H9 (cell line): ENCODE measurements at regions not wholly inside any gene's neighbourhood (a gene's known extent, or its start where the extent isn't known, plus 50 kb on each side); places are given as distances from the start of the nearest gene placed in this dataset.

Experiments used
- DNase-seq: peaks from one replicate; pipeline ENCODE4 v3.0.0-alpha.2; 2017
- H2AFZ ChIP-seq: one replicate; pipeline ENCODE4 v1.6.1; 2013; ENCODE audit warnings: mild to moderate bottlenecking, low read length, control low read depth, moderate library complexity
- H2AK5ac ChIP-seq: 2 replicates; pipeline ENCODE4 v1.6.1; 2013; ENCODE audit warnings: low read length, control low read depth, mixed read lengths; ENCODE audit not compliant: insufficient read length
- H2BK120ac ChIP-seq: one replicate; pipeline ENCODE4 v1.6.1; 2013; ENCODE audit warnings: low read depth, mild to moderate bottlenecking, low read length, control low read depth, inconsistent platforms; ENCODE audit not compliant: poor library complexity, severe bottlenecking
- H2BK12ac ChIP-seq: 2 replicates; pipeline ENCODE4 v1.6.1; 2013; ENCODE audit warnings: low read length, control low read depth, mixed read lengths, low read depth; ENCODE audit not compliant: insufficient read length
- H2BK15ac ChIP-seq: 2 replicates; pipeline ENCODE4 v1.6.1; 2013; ENCODE audit warnings: low read depth, low read length, control low read depth
- H2BK20ac ChIP-seq: one replicate; pipeline ENCODE4 v1.6.1; 2013; ENCODE audit warnings: low read depth, mild to moderate bottlenecking, low read length, control low read depth, inconsistent platforms; ENCODE audit not compliant: poor library complexity, severe bottlenecking
- H2BK5ac ChIP-seq: 2 replicates; pipeline ENCODE4 v1.6.1; 2013; ENCODE audit warnings: low read length, control low read depth, mixed read lengths; ENCODE audit not compliant: insufficient read length
- H3K14ac ChIP-seq: 2 replicates; pipeline ENCODE4 v1.6.1; 2013; ENCODE audit warnings: low read length, control low read depth; ENCODE audit not compliant: insufficient read depth
- H3K18ac ChIP-seq: 2 replicates; pipeline ENCODE4 v1.6.1; 2013; ENCODE audit warnings: low read depth, mild to moderate bottlenecking, mixed read lengths, low read length, control low read depth; ENCODE audit not compliant: insufficient read length
- H3K23ac ChIP-seq: 2 replicates; pipeline ENCODE4 v1.6.1; 2013; ENCODE audit warnings: low read length, control low read depth, mixed read lengths, low read depth; ENCODE audit not compliant: insufficient read length
- H3K23me2 ChIP-seq: 2 replicates; pipeline ENCODE4 v1.6.1; 2013; ENCODE audit warnings: low read depth, mild to moderate bottlenecking, mixed read lengths, low read length, control low read depth; ENCODE audit not compliant: insufficient read length, poor library complexity, severe bottlenecking
- H3K27ac ChIP-seq: 2 replicates; pipeline ENCODE4 v1.5.1; 2013; ENCODE audit warnings: low read length, control low read depth, mixed read lengths, low read depth; ENCODE audit not compliant: insufficient read length
- H3K27me3 ChIP-seq: 2 replicates; pipeline ENCODE4 v1.6.1; 2013; ENCODE audit warnings: low read length, control low read depth, inconsistent platforms; ENCODE audit not compliant: insufficient read depth
- H3K4ac ChIP-seq: 2 replicates; pipeline ENCODE4 v1.6.1; 2013; ENCODE audit warnings: low read depth, mild to moderate bottlenecking, control low read depth, inconsistent platforms, low read length, moderate library complexity
- H3K4me1 ChIP-seq: 2 replicates; pipeline ENCODE4 v1.6.1; 2013; ENCODE audit warnings: low read length, control low read depth, inconsistent platforms; ENCODE audit not compliant: insufficient read depth
- H3K4me2 ChIP-seq: 2 replicates; pipeline ENCODE4 v1.6.1; 2013; ENCODE audit warnings: low read length, control low read depth, mixed read lengths; ENCODE audit not compliant: insufficient read length, insufficient read depth
- H3K56ac ChIP-seq: 2 replicates; pipeline ENCODE4 v1.6.1; 2013; ENCODE audit warnings: low read depth, mild to moderate bottlenecking, mixed read lengths, low read length, control low read depth; ENCODE audit not compliant: insufficient read length
- H3K79me1 ChIP-seq: 2 replicates; pipeline ENCODE4 v1.6.1; 2013; ENCODE audit warnings: low read depth, mild to moderate bottlenecking, moderate library complexity, low read length, control low read depth, inconsistent platforms; ENCODE audit not compliant: insufficient read depth, poor library complexity, severe bottlenecking
- H3K79me2 ChIP-seq: 2 replicates; pipeline ENCODE4 v1.6.1; 2013; ENCODE audit warnings: low read length, control low read depth, inconsistent platforms; ENCODE audit not compliant: insufficient read depth
- H3K9ac ChIP-seq: 2 replicates; pipeline ENCODE4 v1.6.1; 2013; ENCODE audit warnings: low read length, control low read depth, mixed read lengths; ENCODE audit not compliant: insufficient read length; ENCODE audit errors: extremely low read depth
- H3K9me3 ChIP-seq: one replicate; pipeline ENCODE4 v1.6.1; 2013; ENCODE audit warnings: low read depth, low read length, inconsistent platforms; ENCODE audit not compliant: control insufficient read depth
- H3T11ph ChIP-seq: one replicate; pipeline ENCODE4 v1.6.1; 2013; ENCODE audit warnings: mild to moderate bottlenecking, low read length, control low read depth, inconsistent platforms
- H4K20me1 ChIP-seq: one replicate; pipeline ENCODE4 v1.6.1; 2013; ENCODE audit not compliant: control insufficient read depth, insufficient read length, insufficient read depth
- H4K5ac ChIP-seq: 2 replicates; pipeline ENCODE4 v1.6.1; 2013; ENCODE audit warnings: low read depth, mild to moderate bottlenecking, mixed read lengths, low read length, control low read depth; ENCODE audit not compliant: insufficient read length
- H4K8ac ChIP-seq: replicated peaks from 2 replicates; pipeline ENCODE4 v1.6.1; 2013; ENCODE audit warnings: low read length, control low read depth, mixed read lengths, low read depth; ENCODE audit not compliant: insufficient read length
- H4K91ac ChIP-seq: 2 replicates; pipeline ENCODE4 v1.6.1; 2013; ENCODE audit warnings: low read depth, mild to moderate bottlenecking, moderate library complexity, mixed read lengths, low read length, control low read depth; ENCODE audit not compliant: insufficient read length
- H3K27ac Mint-ChIP-seq, 3 experiments: 2 replicates in 2 of 3; 3 replicates in 1 of 3; pipeline ENCODE4 v1.8.0; 2020 to 2021; ENCODE audit warnings: mixed read lengths in 3 of 3, mild to moderate bottlenecking in 1 of 3, moderate library complexity in 1 of 3
- H3K27me3 Mint-ChIP-seq: 2 replicates; pipeline ENCODE4 v1.8.0; 2021; ENCODE audit warnings: low read depth, mild to moderate bottlenecking, moderate library complexity, mixed read lengths
- H3K36me3 Mint-ChIP-seq, 3 experiments: 2 replicates in 2 of 3; 3 replicates in 1 of 3; pipeline ENCODE4 v1.8.0; 2020 to 2021; ENCODE audit warnings: low read depth in 3 of 3, mixed read lengths in 3 of 3; ENCODE audit not compliant: insufficient read depth in 1 of 3
- H3K4me1 Mint-ChIP-seq, 2 experiments: 2 replicates each; pipeline ENCODE4 v1.8.0; 2020; ENCODE audit warnings: mixed read lengths in 2 of 2
- H3K4me3 Mint-ChIP-seq, 2 experiments: 2 replicates in 1 of 2; 3 replicates in 1 of 2; pipeline ENCODE4 v1.8.0; 2020 to 2021; ENCODE audit warnings: mild to moderate bottlenecking in 2 of 2, mixed read lengths in 2 of 2, moderate library complexity in 1 of 2
- H3K9me3 Mint-ChIP-seq, 2 experiments: 2 replicates in 1 of 2; 3 replicates in 1 of 2; pipeline ENCODE4 v1.8.0; 2020; ENCODE audit warnings: mild to moderate bottlenecking in 2 of 2, mixed read lengths in 2 of 2, moderate library complexity in 1 of 2
- WGBS: extraction: QIAGEN DNeasy Blood & Tissue Kit; methylation state at CpG from one replicate; pipeline ENCODE4 v1.1.7; 2013; ENCODE audit warnings: missing lambda C conversion rate, low lambda C conversion rate, mixed read lengths; ENCODE audit not compliant: insufficient read length; ENCODE audit errors: extremely low coverage; 5-methylcytosine and 5-hydroxymethylcytosine counted together
- TF ChIP-seq, protein P1 (sequence below): fragments of 200-600 bp; sonication (generic); conservative IDR thresholded peaks from 3 replicates; pipeline ENCODE4 v1.8.0; 2021; ENCODE audit warnings: antibody characterized with exemption, mild to moderate bottlenecking

DNA sequence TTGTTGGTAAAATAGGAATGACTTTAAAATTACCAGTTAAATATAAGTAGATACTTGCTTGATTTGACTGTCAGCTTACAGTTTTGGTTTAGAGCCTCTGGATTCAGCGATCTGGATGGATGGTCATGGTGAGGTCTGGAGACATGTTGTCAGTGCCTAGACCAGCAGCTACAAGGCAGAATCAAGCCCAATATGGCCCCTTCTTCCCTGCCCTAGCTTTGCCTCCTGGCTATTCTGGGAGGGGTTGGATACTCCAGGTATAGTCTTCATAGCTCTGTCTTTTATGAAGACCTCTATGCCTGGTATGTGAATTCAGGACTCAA lies 166.5 kb upstream of the VIPR2 start:
- no peaks in the 10 kb centered on the region for H3K27me3 Mint-ChIP-seq
- TF ChIP-seq, protein P1, sequence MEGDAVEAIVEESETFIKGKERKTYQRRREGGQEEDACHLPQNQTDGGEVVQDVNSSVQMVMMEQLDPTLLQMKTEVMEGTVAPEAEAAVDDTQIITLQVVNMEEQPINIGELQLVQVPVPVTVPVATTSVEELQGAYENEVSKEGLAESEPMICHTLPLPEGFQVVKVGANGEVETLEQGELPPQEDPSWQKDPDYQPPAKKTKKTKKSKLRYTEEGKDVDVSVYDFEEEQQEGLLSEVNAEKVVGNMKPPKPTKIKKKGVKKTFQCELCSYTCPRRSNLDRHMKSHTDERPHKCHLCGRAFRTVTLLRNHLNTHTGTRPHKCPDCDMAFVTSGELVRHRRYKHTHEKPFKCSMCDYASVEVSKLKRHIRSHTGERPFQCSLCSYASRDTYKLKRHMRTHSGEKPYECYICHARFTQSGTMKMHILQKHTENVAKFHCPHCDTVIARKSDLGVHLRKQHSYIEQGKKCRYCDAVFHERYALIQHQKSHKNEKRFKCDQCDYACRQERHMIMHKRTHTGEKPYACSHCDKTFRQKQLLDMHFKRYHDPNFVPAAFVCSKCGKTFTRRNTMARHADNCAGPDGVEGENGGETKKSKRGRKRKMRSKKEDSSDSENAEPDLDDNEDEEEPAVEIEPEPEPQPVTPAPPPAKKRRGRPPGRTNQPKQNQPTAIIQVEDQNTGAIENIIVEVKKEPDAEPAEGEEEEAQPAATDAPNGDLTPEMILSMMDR = no peak
- H3K36me3 Mint-ChIP-seq = peaks cover 0 to 14% (median 3%) of the 10 kb centered on the region in 3 experiments; a peak in 3 of 7 replicates
- H4K8ac ChIP-seq = no peak overlapping the region
- H3K4me3 Mint-ChIP-seq = no peak overlapping the region
- no peaks in the 10 kb centered on the region for H3K23me2 ChIP-seq
- no peaks in the 10 kb centered on the region for H3K79me1 ChIP-seq
- no peak overlapping the region for H3T11ph ChIP-seq
- no peaks in the 10 kb centered on the region for H3K79me2 ChIP-seq
- H3K9me3 ChIP-seq = no peaks in the 10 kb centered on the region
- no peaks in the 10 kb centered on the region for H4K20me1 ChIP-seq
- no peak overlapping the region for H3K56ac ChIP-seq
- H3K14ac ChIP-seq = no peak overlapping the region
- no peak overlapping the region for H3K27ac ChIP-seq
- no peak overlapping the region for H3K18ac ChIP-seq
- H2BK15ac ChIP-seq = no peak overlapping the region
- WGBS = no CpG with 5 or more reads among the region's 1 CpG
- no peak overlapping the region for H3K4me2 ChIP-seq
- H2AFZ ChIP-seq = no peak overlapping the region
- H2BK12ac ChIP-seq = no peak overlapping the region
- no peak overlapping the region for H2BK5ac ChIP-seq
- no peak overlapping the region for H2AK5ac ChIP-seq
- H3K9ac ChIP-seq = no peak overlapping the region
- H3K4ac ChIP-seq = no peak overlapping the region
- H3K27me3 ChIP-seq = no peaks in the 10 kb centered on the region
- no peak for DNase-seq
- H3K4me1 Mint-ChIP-seq = no peaks in the 10 kb centered on the region
- H2BK20ac ChIP-seq = no peak overlapping the region
- no peak overlapping the region for H3K23ac ChIP-seq
- no peak overlapping the region for H4K5ac ChIP-seq
- H2BK120ac ChIP-seq = no peak overlapping the region
- no peaks in the 10 kb centered on the region for H3K4me1 ChIP-seq
- H3K9me3 Mint-ChIP-seq = peaks cover 22 to 69% of the 10 kb centered on the region in 2 experiments
- H4K91ac ChIP-seq = no peak overlapping the region
- H3K27ac Mint-ChIP-seq = no peak overlapping the region
